ENCODE measurements at regions not wholly inside any gene's neighbourhood (a gene's known extent, or its start where the extent isn't known, plus 50 kb on each side); places are given as distances from the start of the nearest gene placed in this dataset.

DNA sequence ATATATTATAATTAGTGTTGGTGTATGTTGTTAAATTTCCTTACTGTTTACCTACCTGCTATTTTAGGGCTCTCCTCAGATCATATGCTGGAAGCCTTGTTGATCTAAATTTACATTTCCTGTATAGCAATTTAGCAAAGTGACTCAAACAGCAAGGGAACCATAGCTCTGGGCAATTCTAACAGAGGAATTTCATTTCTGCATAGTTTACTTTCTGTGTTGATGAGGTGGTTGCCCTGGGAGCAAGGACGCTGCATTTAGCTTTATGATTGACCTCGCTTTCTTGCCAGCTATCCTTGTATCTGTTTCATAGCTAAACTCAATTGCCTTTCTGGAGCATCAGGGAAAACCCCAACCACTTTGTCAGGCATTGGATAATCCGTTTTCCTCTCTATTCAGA is 810.8 kb downstream of the GRIK2 start:
- Histone ChIP-seq H3K36me3 (ENCODE audit: control insufficient read depth, insufficient read depth, low read length) (no peaks in the 10 kb centered on the region), H3K27me3 (ENCODE audit: control insufficient read depth, insufficient read depth, low read length) (no peaks in the 10 kb centered on the region), H3K4me3 (ENCODE audit: low read depth, low read length) (no peak overlapping the region)
- ChIA-PET CTCF (no interaction called here), POLR2A (no interaction called here)
- no peak for DNase-seq (ENCODE audit: low read depth)
- TF ChIP-seq, protein P1, sequence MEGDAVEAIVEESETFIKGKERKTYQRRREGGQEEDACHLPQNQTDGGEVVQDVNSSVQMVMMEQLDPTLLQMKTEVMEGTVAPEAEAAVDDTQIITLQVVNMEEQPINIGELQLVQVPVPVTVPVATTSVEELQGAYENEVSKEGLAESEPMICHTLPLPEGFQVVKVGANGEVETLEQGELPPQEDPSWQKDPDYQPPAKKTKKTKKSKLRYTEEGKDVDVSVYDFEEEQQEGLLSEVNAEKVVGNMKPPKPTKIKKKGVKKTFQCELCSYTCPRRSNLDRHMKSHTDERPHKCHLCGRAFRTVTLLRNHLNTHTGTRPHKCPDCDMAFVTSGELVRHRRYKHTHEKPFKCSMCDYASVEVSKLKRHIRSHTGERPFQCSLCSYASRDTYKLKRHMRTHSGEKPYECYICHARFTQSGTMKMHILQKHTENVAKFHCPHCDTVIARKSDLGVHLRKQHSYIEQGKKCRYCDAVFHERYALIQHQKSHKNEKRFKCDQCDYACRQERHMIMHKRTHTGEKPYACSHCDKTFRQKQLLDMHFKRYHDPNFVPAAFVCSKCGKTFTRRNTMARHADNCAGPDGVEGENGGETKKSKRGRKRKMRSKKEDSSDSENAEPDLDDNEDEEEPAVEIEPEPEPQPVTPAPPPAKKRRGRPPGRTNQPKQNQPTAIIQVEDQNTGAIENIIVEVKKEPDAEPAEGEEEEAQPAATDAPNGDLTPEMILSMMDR (IDR thresholded peaks at IDR 0.05; ENCODE audit: insufficient read depth, low read depth, low read length), result no peak

DNA sequence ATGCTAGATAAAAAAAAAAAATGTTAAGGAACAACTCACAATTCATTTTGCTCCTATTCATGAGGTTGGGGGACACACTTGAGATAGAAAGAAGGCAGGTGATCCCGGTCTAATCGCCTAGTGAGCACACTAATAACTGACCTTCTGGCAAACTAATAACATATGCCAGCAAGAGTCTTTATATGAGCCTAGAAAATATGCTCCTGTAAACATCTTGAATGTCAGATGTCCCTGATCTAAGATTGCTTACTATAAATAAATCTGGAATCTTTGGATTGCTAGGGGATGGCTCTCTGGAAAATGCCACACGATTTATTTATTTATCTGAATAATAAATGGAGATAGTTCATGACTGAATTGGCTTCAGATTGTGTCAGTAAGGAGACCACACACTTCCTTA is 821.9 kb downstream of the GRIK2 start:
- DNase-seq (ENCODE audit: low read depth), result no peak
- no peaks in the 10 kb centered on the region for H3K36me3 ChIP-seq (ENCODE audit: control insufficient read depth, insufficient read depth, low read length)
- H3K27me3 ChIP-seq (ENCODE audit: control insufficient read depth, insufficient read depth, low read length), result no peaks in the 10 kb centered on the region
- TF ChIP-seq, protein P1 (IDR thresholded peaks at IDR 0.05; ENCODE audit: insufficient read depth, low read depth, low read length), result no peak
- no peak overlapping the region for H3K4me3 ChIP-seq (ENCODE audit: low read depth, low read length)
- POLR2A ChIA-PET, result no interaction called here
- CTCF ChIA-PET, result no interaction called here

DNA sequence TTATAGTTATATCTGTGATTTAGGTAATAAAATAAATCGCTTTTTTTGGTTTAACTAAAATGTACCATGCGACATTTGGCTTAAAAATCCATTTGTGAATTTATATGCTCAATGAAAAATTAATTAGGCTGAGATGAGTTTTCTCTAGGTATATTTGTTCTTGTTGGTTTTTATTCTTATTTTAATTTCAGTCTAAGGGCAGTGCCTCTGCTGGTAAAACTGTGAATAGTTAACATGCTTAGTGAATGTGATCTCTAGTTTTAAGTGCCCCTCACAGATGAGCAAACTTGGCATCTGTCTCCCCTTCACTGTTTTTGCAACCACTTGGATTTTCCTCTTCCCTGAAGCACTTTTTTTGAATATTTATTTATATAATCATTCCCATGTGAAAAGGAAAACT is 822.7 kb downstream of the GRIK2 start:
- TF ChIP-seq, protein P1 (IDR thresholded peaks at IDR 0.05; ENCODE audit: insufficient read depth, low read depth, low read length), result no peak
- Histone ChIP-seq H3K4me3 (ENCODE audit: low read depth, low read length) (no peak overlapping the region), H3K36me3 (ENCODE audit: control insufficient read depth, insufficient read depth, low read length) (no peaks in the 10 kb centered on the region), H3K27me3 (ENCODE audit: control insufficient read depth, insufficient read depth, low read length) (no peaks in the 10 kb centered on the region)
- POLR2A ChIA-PET, result no interaction called here
- DNase-seq (ENCODE audit: low read depth), result no peak
- CTCF ChIA-PET, result no interaction called here

DNA sequence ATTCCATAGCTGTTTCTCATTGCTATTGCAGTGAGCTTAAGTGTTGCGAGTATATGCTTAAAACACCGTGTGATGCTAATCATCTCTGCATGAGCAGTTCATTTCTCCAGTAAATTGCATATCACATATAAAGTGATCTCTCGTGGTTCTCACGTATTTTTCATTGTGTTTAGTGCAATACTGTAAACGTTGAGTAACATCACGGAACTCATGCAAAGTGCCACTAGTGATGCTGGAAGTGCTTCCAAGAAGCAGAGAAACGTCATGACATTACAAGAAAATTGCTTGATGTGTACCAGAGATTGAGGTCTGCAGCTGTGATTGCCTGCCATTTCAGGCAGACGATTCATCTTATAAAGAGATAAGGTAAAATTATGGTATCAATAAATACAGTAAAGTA is 830.4 kb downstream of the GRIK2 start:
- CTCF ChIA-PET, result no interaction called here
- H3K27me3 ChIP-seq (ENCODE audit: control insufficient read depth, insufficient read depth, low read length), result no peaks in the 10 kb centered on the region

DNA sequence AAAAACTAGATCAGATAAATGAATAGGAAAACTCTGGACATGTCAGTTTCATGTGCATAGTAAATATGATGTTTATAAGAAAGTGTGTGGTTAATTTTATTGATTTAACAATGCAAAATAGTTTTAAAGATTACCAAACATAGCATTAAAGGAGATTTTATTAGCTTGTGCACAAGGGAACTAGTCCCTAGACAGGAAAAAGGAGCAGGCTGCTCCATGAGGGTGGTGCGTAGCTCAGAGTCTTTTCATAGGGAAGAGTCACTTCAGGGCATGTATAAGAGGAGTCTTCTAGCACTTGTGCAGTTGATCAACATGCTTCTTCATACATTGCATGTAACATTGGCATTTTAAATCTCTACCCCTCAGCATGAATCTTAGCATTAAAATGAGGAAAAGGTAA is 835.8 kb downstream of the GRIK2 start:
- TF ChIP-seq, protein P1 (IDR thresholded peaks at IDR 0.05; ENCODE audit: insufficient read depth, low read depth, low read length), result no peak
- CTCF ChIA-PET, result no interaction called here
- no peak overlapping the region for H3K4me3 ChIP-seq (ENCODE audit: low read depth, low read length)
- no peak for DNase-seq (ENCODE audit: low read depth)
- H3K27me3 ChIP-seq (ENCODE audit: control insufficient read depth, insufficient read depth, low read length), result no peaks in the 10 kb centered on the region
- no peaks in the 10 kb centered on the region for H3K36me3 ChIP-seq (ENCODE audit: control insufficient read depth, insufficient read depth, low read length)
- POLR2A ChIA-PET, result no interaction called here

More for the DNA sequence above, 830.4 kb downstream of the GRIK2 start:
- TF ChIP-seq, protein P1 (IDR thresholded peaks at IDR 0.05; ENCODE audit: insufficient read depth, low read depth, low read length), result no peak
- Histone ChIP-seq H3K4me3 (ENCODE audit: low read depth, low read length) (no peak overlapping the region), H3K36me3 (ENCODE audit: control insufficient read depth, insufficient read depth, low read length) (no peaks in the 10 kb centered on the region)
- DNase-seq (ENCODE audit: low read depth), result no peak
- POLR2A ChIA-PET, result no interaction called here

Data from BJ (cell line).